BLaER1 treated with 17β-estradiol and CSF1 and Interleukin-3, amounts not matched to agents 10 nM and 100 nM (cell line): ENCODE measurements at regions not wholly inside any gene's neighbourhood (a gene's known extent, or its start where the extent isn't known, plus 50 kb on each side); places are given as distances from the start of the nearest gene placed in this dataset.
"Not testable (repeated sequence)": the region's sequence is repeated elsewhere in the genome, so short reads cannot be mapped to it uniquely, and the experiment has no call there.

Experiments
- H3K27ac ChIP-seq, 11 experiments: shearing (Covaris generic); formaldehyde crosslinking; 2 replicates each; pipeline ENCODE4 v1.8.1; 2022
- H3K27me3 ChIP-seq, 11 experiments: shearing (Covaris generic); formaldehyde crosslinking; 2 replicates each; pipeline ENCODE4 v1.8.1; 2022
- H3K36me3 ChIP-seq, 11 experiments: shearing (Covaris generic); formaldehyde crosslinking; 2 replicates each; pipeline ENCODE4 v1.8.1; 2022
- H3K4me1 ChIP-seq, 10 experiments: shearing (Covaris generic); formaldehyde crosslinking; 2 replicates each; pipeline ENCODE4 v1.8.1; 2022
- H3K4me2 ChIP-seq, 11 experiments: shearing (Covaris generic); formaldehyde crosslinking; 2 replicates each; pipeline ENCODE4 v1.8.1; 2022
- H3K4me3 ChIP-seq, 10 experiments: shearing (Covaris generic); formaldehyde crosslinking; 2 replicates each; pipeline ENCODE4 v1.8.1; 2022
- H3K9ac ChIP-seq, 11 experiments: shearing (Covaris generic); formaldehyde crosslinking; 2 replicates each; pipeline ENCODE4 v1.8.1; 2022
- H3K9me3 ChIP-seq, 11 experiments: shearing (Covaris generic); formaldehyde crosslinking; replicated peaks in 1 of 11; 2 replicates each; pipeline ENCODE4 v1.8.1; 2022
- H4K20me1 ChIP-seq, 11 experiments: shearing (Covaris generic); formaldehyde crosslinking; 2 replicates each; pipeline ENCODE4 v1.8.1; 2022
- Cebpa-rat ChIP-seq, 11 experiments: shearing (Covaris generic); IDR thresholded peaks; 2 replicates each; pipeline ENCODE4 v1.8.1; 2022

- Histone ChIP-seq H3K27ac (no peak overlapping the region), H3K9ac (no peak overlapping the region), H3K4me1 (no peaks in the 10 kb centered on the region), H3K4me2 (no peak overlapping the region), H4K20me1 (no peaks in the 10 kb centered on the region), H3K36me3 (no peaks in the 10 kb centered on the region), H3K4me3 (no peak overlapping the region), H3K9me3 (peaks cover 8 to 17% (median 12%) of the 10 kb centered on the region in 11 experiments; a peak in 14 of 22 replicates), H3K27me3 (no peaks in the 10 kb centered on the region)
- TF ChIP-seq Cebpa-rat (IDR thresholded peaks at IDR 0.05) = no peak
These were observed 733.0 kb upstream of the ZWINT start for GRCh38 chr10:57094083-57094482.

GRCh38 chr10:57053530-57053929, 692.5 kb upstream of the ZWINT start:
- H3K4me1 ChIP-seq = no peaks in the 10 kb centered on the region
- no peak overlapping the region for H3K9ac ChIP-seq
- H4K20me1 ChIP-seq = no peaks in the 10 kb centered on the region
- no peak overlapping the region for H3K27ac ChIP-seq
- H3K4me3 ChIP-seq = no peak overlapping the region
- no peaks in the 10 kb centered on the region for H3K27me3 ChIP-seq
- H3K9me3 ChIP-seq = no peaks in the 10 kb centered on the region
- H3K4me2 ChIP-seq = no peak overlapping the region
- TF ChIP-seq Cebpa-rat (IDR thresholded peaks at IDR 0.05) = no peak
- no peaks in the 10 kb centered on the region for H3K36me3 ChIP-seq

- no peak for TF ChIP-seq Cebpa-rat (IDR thresholded peaks at IDR 0.05)
- H3K4me3 ChIP-seq = no peak overlapping the region
- H3K36me3 ChIP-seq = no peaks in the 10 kb centered on the region
- no peak overlapping the region for H3K4me2 ChIP-seq
- no peaks in the 10 kb centered on the region for H4K20me1 ChIP-seq
- no peaks in the 10 kb centered on the region for H3K9me3 ChIP-seq
- H3K4me1 ChIP-seq = no peaks in the 10 kb centered on the region
- H3K27me3 ChIP-seq = no peaks in the 10 kb centered on the region
- H3K9ac ChIP-seq = no peak overlapping the region
- H3K27ac ChIP-seq = no peak overlapping the region
These were observed 688.0 kb upstream of the ZWINT start for GRCh38 chr10:57049096-57049495.

- no peaks in the 10 kb centered on the region for H3K36me3 ChIP-seq
- H3K27ac ChIP-seq = no peak overlapping the region
- H3K9ac ChIP-seq = no peak overlapping the region
- no peaks in the 10 kb centered on the region for H3K4me1 ChIP-seq
- H3K4me3 ChIP-seq = no peak overlapping the region
- H3K4me2 ChIP-seq = no peak overlapping the region
- no peaks in the 10 kb centered on the region for H3K9me3 ChIP-seq
- H4K20me1 ChIP-seq = no peaks in the 10 kb centered on the region
- TF ChIP-seq Cebpa-rat (IDR thresholded peaks at IDR 0.05) = no peak
- no peaks in the 10 kb centered on the region for H3K27me3 ChIP-seq
These were observed 677.5 kb upstream of the ZWINT start for GRCh38 chr10:57038531-57038930.

GRCh38 chr10:57035310-57035709, 674.3 kb upstream of the ZWINT start:
- H3K4me3 ChIP-seq = no peak overlapping the region
- no peak for TF ChIP-seq Cebpa-rat (IDR thresholded peaks at IDR 0.05)

GRCh38 chr10:57032301-57032700, 671.2 kb upstream of the ZWINT start:
- H3K4me2 ChIP-seq, H3K4me1 ChIP-seq, H3K27ac ChIP-seq, H3K9ac ChIP-seq, H3K4me3 ChIP-seq, H3K36me3 ChIP-seq, H3K27me3 ChIP-seq, H4K20me1 ChIP-seq: not testable (repeated sequence)
- H3K9me3 ChIP-seq = peaks cover 9 to 21% (median 17%) of the 10 kb centered on the region in 11 experiments; a peak in 21 of 22 replicates

More at GRCh38 chr10:57035310-57035709, 674.3 kb upstream of the ZWINT start:
- no peaks in the 10 kb centered on the region for H3K4me1 ChIP-seq
- H3K9ac ChIP-seq = no peak overlapping the region
- H4K20me1 ChIP-seq = no peaks in the 10 kb centered on the region
- no peaks in the 10 kb centered on the region for H3K36me3 ChIP-seq
- H3K9me3 ChIP-seq = peaks cover 9 to 21% (median 17%) of the 10 kb centered on the region in 11 experiments; a peak in 21 of 22 replicates
- H3K27me3 ChIP-seq = no peaks in the 10 kb centered on the region
- H3K4me2 ChIP-seq = no peak overlapping the region
- H3K27ac ChIP-seq = no peak overlapping the region

- H3K36me3 ChIP-seq = no peaks in the 10 kb centered on the region
- no peak overlapping the region for H3K4me2 ChIP-seq
- H3K4me3 ChIP-seq = no peak overlapping the region
- H3K9me3 ChIP-seq = peaks cover 9 to 21% (median 17%) of the 10 kb centered on the region in 11 experiments; a peak in 21 of 22 replicates
- H3K27ac ChIP-seq = no peak overlapping the region
- no peak for TF ChIP-seq Cebpa-rat (IDR thresholded peaks at IDR 0.05)
- no peak overlapping the region for H3K9ac ChIP-seq
- no peaks in the 10 kb centered on the region for H4K20me1 ChIP-seq
- H3K27me3 ChIP-seq = no peaks in the 10 kb centered on the region
- no peaks in the 10 kb centered on the region for H3K4me1 ChIP-seq
These were observed 670.3 kb upstream of the ZWINT start for GRCh38 chr10:57031346-57031745.

- TF ChIP-seq Cebpa-rat (IDR thresholded peaks at IDR 0.05) = no peak
- Histone ChIP-seq H4K20me1 (no peaks in the 10 kb centered on the region), H3K27me3 (no peaks in the 10 kb centered on the region), H3K27ac (no peak overlapping the region), H3K4me1 (no peaks in the 10 kb centered on the region), H3K4me2 (no peak overlapping the region), H3K4me3 (no peak overlapping the region), H3K9ac (no peak overlapping the region), H3K9me3 (peaks cover 2 to 7% (median 5%) of the 10 kb centered on the region in 11 experiments; a peak in 21 of 22 replicates), H3K36me3 (no peaks in the 10 kb centered on the region)
These were observed 665.2 kb upstream of the ZWINT start for GRCh38 chr10:57026307-57026706.

- H3K4me1 ChIP-seq = no peaks in the 10 kb centered on the region
- no peaks in the 10 kb centered on the region for H3K27me3 ChIP-seq
These were observed 662.6 kb upstream of the ZWINT start for GRCh38 chr10:57023626-57024025.

GRCh38 chr10:57018452-57018851, 657.4 kb upstream of the ZWINT start:
- TF ChIP-seq Cebpa-rat (IDR thresholded peaks at IDR 0.05) = no peak
- Histone ChIP-seq H3K27me3 (no peaks in the 10 kb centered on the region), H3K36me3 (no peaks in the 10 kb centered on the region), H3K4me3 (no peak overlapping the region), H3K27ac (no peak overlapping the region), H4K20me1 (no peaks in the 10 kb centered on the region), H3K4me1 (no peaks in the 10 kb centered on the region), H3K4me2 (no peak overlapping the region), H3K9me3 (no peaks in the 10 kb centered on the region; a peak in 1 of 22 replicates), H3K9ac (no peak overlapping the region)

More at GRCh38 chr10:57023626-57024025, 662.6 kb upstream of the ZWINT start:
- H3K4me2 ChIP-seq = no peak overlapping the region
- H3K36me3 ChIP-seq = no peaks in the 10 kb centered on the region
- no peaks in the 10 kb centered on the region; a peak in 1 of 22 replicates for H3K9me3 ChIP-seq
- H3K9ac ChIP-seq = no peak overlapping the region
- H3K4me3 ChIP-seq = no peak overlapping the region
- no peak for TF ChIP-seq Cebpa-rat (IDR thresholded peaks at IDR 0.05)
- no peak overlapping the region for H3K27ac ChIP-seq
- H4K20me1 ChIP-seq = no peaks in the 10 kb centered on the region
